ENCODE measurements at regions not wholly inside any gene's neighbourhood (a gene's known extent, or its start where the extent isn't known, plus 50 kb on each side); places are given as distances from the start of the nearest gene placed in this dataset.
"Not testable (repeated sequence)": the region's sequence is repeated elsewhere in the genome, so short reads cannot be mapped to it uniquely, and the experiment has no call there.

DNA sequence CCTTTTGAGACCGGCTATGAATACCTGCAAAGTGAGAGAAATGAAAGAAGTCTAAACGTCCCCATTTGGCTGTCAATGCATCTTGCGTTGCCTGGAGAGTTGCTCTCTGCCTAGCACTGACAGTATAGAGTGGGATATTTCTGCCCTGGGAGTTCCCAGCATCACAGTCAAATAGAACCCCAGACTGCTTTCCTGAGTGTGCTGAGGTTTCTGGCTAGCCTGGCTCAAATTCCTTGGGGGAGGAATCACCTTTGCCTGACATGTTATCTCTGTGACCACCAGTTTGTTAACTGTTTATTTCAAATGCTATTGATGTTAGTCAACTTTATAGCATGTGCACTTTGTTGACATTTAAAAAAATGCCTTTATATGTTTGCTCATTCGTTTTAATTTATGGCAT is 212.0 kb upstream of the FAM78B start:
- H3K4me1 ChIP-seq (ENCODE audit: control insufficient read depth in 2 of 2, insufficient read depth in 2 of 2, low read length in 1 of 2): no peaks in the 10 kb centered on the region
- WGBS, 2 donors: 64 to 69% methylated on average over 4 of the region's 4 CpGs
- no peak overlapping the region for H3K4me3 ChIP-seq (ENCODE audit: low read depth in 1 of 2, low read length in 2 of 2)
- H3K9me3 ChIP-seq (ENCODE audit: control insufficient read depth in 2 of 2, insufficient read depth in 1 of 2, low read depth in 1 of 2, low read length in 1 of 2): no peaks in the 10 kb centered on the region
- no peak overlapping the region for H3K27ac ChIP-seq (ENCODE audit: low read depth in 2 of 2, low read length in 1 of 2)
- no peaks in the 10 kb centered on the region for H3K36me3 ChIP-seq (ENCODE audit: control insufficient read depth in 2 of 2, insufficient read depth in 2 of 2, low read length in 1 of 2)
- H3K27me3 ChIP-seq (ENCODE audit: control insufficient read depth in 1 of 2, insufficient read depth in 2 of 2, low read length in 2 of 2): no peaks in the 10 kb centered on the region

GRCh38 chr1:166379447-166379846 is 212.6 kb upstream of the FAM78B start:
- no peaks in the 10 kb centered on the region for H3K36me3 ChIP-seq (ENCODE audit: control insufficient read depth in 2 of 2, insufficient read depth in 2 of 2, low read length in 1 of 2)
- no peak overlapping the region for H3K4me3 ChIP-seq (ENCODE audit: low read depth in 1 of 2, low read length in 2 of 2)
- H3K9me3 ChIP-seq (ENCODE audit: control insufficient read depth in 2 of 2, insufficient read depth in 1 of 2, low read depth in 1 of 2, low read length in 1 of 2): no peaks in the 10 kb centered on the region
- WGBS, 2 donors: 71 to 74% methylated on average over 2 of the region's 2 CpGs
- no peak overlapping the region for H3K27ac ChIP-seq (ENCODE audit: low read depth in 2 of 2, low read length in 1 of 2)
- no peaks in the 10 kb centered on the region for H3K4me1 ChIP-seq (ENCODE audit: control insufficient read depth in 2 of 2, insufficient read depth in 2 of 2, low read length in 1 of 2)
- no peaks in the 10 kb centered on the region for H3K27me3 ChIP-seq (ENCODE audit: control insufficient read depth in 1 of 2, insufficient read depth in 2 of 2, low read length in 2 of 2)

- H3K27ac ChIP-seq (ENCODE audit: low read depth in 2 of 2, low read length in 1 of 2): no peak overlapping the region
- peaks cover 0 to 3% of the 10 kb centered on the region in 2 donors for H3K27me3 ChIP-seq (ENCODE audit: control insufficient read depth in 1 of 2, insufficient read depth in 2 of 2, low read length in 2 of 2)
- no peaks in the 10 kb centered on the region for H3K4me1 ChIP-seq (ENCODE audit: control insufficient read depth in 2 of 2, insufficient read depth in 2 of 2, low read length in 1 of 2)
- no peak overlapping the region for H3K4me3 ChIP-seq (ENCODE audit: low read depth in 1 of 2, low read length in 2 of 2)
- no peaks in the 10 kb centered on the region for H3K36me3 ChIP-seq (ENCODE audit: control insufficient read depth in 2 of 2, insufficient read depth in 2 of 2, low read length in 1 of 2)
- WGBS, 2 donors: 48 to 61% methylated on average over 2 of the region's 2 CpGs
- no peaks in the 10 kb centered on the region for H3K9me3 ChIP-seq (ENCODE audit: control insufficient read depth in 2 of 2, insufficient read depth in 1 of 2, low read depth in 1 of 2, low read length in 1 of 2)
Observed at GRCh38 chr1:166383137-166383536, 216.3 kb upstream of the FAM78B start.

- H3K4me1 ChIP-seq (ENCODE audit: control insufficient read depth in 2 of 2, insufficient read depth in 2 of 2, low read length in 1 of 2): no peaks in the 10 kb centered on the region
- no peak overlapping the region for H3K27ac ChIP-seq (ENCODE audit: low read depth in 2 of 2, low read length in 1 of 2)
- no peaks in the 10 kb centered on the region for H3K36me3 ChIP-seq (ENCODE audit: control insufficient read depth in 2 of 2, insufficient read depth in 2 of 2, low read length in 1 of 2)
- H3K4me3 ChIP-seq (ENCODE audit: low read depth in 1 of 2, low read length in 2 of 2): no peak overlapping the region
- H3K27me3 ChIP-seq (ENCODE audit: control insufficient read depth in 1 of 2, insufficient read depth in 2 of 2, low read length in 2 of 2): peaks cover 0 to 3% of the 10 kb centered on the region in 2 donors
- 62 to 66% methylated on average over 9 of the region's 9 CpGs for WGBS, 2 donors
- no peaks in the 10 kb centered on the region for H3K9me3 ChIP-seq (ENCODE audit: control insufficient read depth in 2 of 2, insufficient read depth in 1 of 2, low read depth in 1 of 2, low read length in 1 of 2)
Observed at GRCh38 chr1:166383635-166384346, 217.0 kb upstream of the FAM78B start.

DNA sequence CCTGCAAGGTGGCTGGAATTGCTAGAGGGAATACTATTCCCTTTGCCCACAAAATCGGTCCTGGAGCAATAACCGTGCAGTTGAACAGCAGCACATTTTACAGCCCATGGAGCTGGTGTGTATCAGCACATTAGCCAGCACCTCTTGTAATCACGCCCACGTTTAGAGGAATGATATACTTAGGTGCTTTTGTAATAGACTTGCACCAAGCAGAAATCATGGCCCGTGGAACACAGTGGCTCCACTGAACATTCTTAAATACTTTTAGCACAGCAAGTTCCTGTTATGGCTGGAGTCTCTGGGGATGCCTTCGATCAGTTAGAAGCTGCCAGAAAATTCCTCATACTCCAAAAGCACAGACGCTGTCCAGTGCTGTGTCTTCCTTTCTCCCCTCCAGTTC is 218.1 kb upstream of the FAM78B start:
- Histone ChIP-seq H3K4me1 (ENCODE audit: control insufficient read depth in 2 of 2, insufficient read depth in 2 of 2, low read length in 1 of 2) (no peaks in the 10 kb centered on the region), H3K4me3 (ENCODE audit: low read depth in 1 of 2, low read length in 2 of 2) (no peak overlapping the region), H3K9me3 (ENCODE audit: control insufficient read depth in 2 of 2, insufficient read depth in 1 of 2, low read depth in 1 of 2, low read length in 1 of 2) (no peaks in the 10 kb centered on the region), H3K27ac (ENCODE audit: low read depth in 2 of 2, low read length in 1 of 2) (no peak overlapping the region), H3K27me3 (ENCODE audit: control insufficient read depth in 1 of 2, insufficient read depth in 2 of 2, low read length in 2 of 2) (peaks cover 0 to 3% of the 10 kb centered on the region in 2 donors), H3K36me3 (ENCODE audit: control insufficient read depth in 2 of 2, insufficient read depth in 2 of 2, low read length in 1 of 2) (no peaks in the 10 kb centered on the region)
- 63 to 67% methylated on average over 7 of the region's 7 CpGs for WGBS, 2 donors

DNA sequence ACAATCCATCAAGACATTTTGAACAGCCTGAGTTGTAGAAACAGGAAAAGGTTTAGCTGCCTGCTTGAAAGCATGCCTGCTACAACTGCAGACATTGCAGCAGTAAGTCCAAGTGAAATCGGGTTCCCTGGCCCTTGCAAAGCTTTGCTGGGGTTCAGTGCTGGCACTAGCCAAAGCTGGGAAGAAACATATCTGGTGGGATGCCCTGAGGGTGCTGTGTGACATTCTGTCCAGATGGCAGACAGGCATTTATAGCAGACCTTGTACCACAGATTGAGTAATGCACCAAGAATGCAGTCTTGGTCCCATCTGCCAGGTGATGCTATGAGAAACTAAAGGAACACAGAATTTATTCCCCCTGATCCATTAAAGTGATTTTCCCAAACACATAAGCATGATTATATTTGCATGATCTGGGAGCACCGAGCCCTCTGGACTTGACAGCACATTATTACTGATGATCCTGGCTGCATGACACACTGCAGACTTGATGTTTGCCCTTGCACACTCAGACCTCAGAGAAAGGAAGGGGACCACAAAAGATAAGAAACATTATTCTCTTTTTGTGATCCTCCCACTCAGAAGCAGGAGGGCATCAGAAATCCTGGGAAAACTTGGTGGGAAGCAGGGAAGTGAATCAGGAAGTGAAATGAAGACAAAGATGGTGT is 223.7 kb upstream of the FAM78B start:
- H3K36me3 ChIP-seq (ENCODE audit: control insufficient read depth in 2 of 2, insufficient read depth in 2 of 2, low read length in 1 of 2): no peaks in the 10 kb centered on the region
- H3K9me3 ChIP-seq (ENCODE audit: control insufficient read depth in 2 of 2, insufficient read depth in 1 of 2, low read depth in 1 of 2, low read length in 1 of 2): no peaks in the 10 kb centered on the region
- peaks cover 0 to 3% of the 10 kb centered on the region in 2 donors for H3K27me3 ChIP-seq (ENCODE audit: control insufficient read depth in 1 of 2, insufficient read depth in 2 of 2, low read length in 2 of 2)
- no peak overlapping the region for H3K27ac ChIP-seq (ENCODE audit: low read depth in 2 of 2, low read length in 1 of 2)
- H3K4me1 ChIP-seq (ENCODE audit: control insufficient read depth in 2 of 2, insufficient read depth in 2 of 2, low read length in 1 of 2): no peaks in the 10 kb centered on the region
- 43 to 48% methylated on average over 2 of the region's 2 CpGs for WGBS, 2 donors
- H3K4me3 ChIP-seq (ENCODE audit: low read depth in 1 of 2, low read length in 2 of 2): no peak overlapping the region

DNA sequence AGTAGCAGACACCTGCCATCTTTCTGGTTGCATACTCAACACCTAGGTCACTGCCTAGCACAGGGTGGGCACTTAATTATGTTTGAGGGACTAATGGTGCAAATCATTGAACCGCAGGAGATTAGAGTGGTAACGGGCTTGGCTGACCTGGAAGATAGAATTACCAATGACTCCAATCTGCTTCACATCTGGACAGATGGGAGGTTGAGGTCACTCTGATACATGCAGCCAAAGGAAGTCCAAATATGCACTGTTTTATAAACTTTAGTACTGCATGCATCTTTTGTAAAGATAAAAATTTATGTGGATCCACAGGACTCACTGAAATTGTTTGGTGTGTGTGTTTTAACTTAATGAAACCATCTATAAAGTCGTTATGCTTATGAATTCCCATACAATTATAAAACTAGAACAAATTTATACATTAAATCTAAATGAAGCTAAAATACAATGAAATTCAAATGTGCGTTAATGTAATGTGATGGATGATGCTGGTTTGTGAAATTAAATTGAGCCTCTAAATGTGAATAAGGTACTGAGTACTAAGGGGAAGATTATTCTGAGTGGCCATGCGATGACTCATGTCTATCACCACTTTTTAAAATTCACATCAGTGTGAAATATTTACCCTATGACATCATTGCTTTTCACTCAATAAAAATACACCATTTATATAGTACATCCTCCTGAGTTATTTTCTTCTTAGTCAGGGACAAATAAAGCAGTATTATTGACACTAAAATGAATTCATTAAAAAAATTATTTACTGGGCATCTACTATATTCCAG is 224.7 kb upstream of the FAM78B start:
- Histone ChIP-seq H3K27ac (ENCODE audit: low read depth in 2 of 2, low read length in 1 of 2) (no peak overlapping the region), H3K9me3 (ENCODE audit: control insufficient read depth in 2 of 2, insufficient read depth in 1 of 2, low read depth in 1 of 2, low read length in 1 of 2) (no peaks in the 10 kb centered on the region), H3K4me1 (ENCODE audit: control insufficient read depth in 2 of 2, insufficient read depth in 2 of 2, low read length in 1 of 2) (no peaks in the 10 kb centered on the region), H3K27me3 (ENCODE audit: control insufficient read depth in 1 of 2, insufficient read depth in 2 of 2, low read length in 2 of 2) (no peaks in the 10 kb centered on the region), H3K4me3 (ENCODE audit: low read depth in 1 of 2, low read length in 2 of 2) (no peak overlapping the region), H3K36me3 (ENCODE audit: control insufficient read depth in 2 of 2, insufficient read depth in 2 of 2, low read length in 1 of 2) (no peaks in the 10 kb centered on the region)
- WGBS, 2 donors: 75% methylated on average over 5 of the region's 5 CpGs

DNA sequence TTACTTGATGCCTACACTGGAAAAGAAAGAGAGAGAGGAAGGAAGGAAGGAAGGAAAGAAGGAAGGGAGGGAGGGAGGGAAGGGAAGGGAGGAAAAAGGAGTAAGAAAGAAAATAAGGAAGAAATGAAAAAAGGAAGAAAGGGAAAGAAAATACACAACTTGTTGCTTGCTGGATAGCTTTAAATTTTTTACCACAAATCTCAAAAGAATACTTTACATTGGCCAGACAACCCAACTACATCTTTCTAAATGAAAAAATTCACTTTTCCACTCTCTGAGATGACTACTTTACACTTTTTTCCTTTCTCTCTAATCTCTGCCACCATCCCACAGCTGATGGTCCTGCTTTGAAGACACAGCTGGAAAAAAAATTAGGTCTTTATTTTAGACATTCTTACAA is 228.9 kb upstream of the FAM78B start:
- no peaks in the 10 kb centered on the region for H3K27me3 ChIP-seq (ENCODE audit: control insufficient read depth in 1 of 2, insufficient read depth in 2 of 2, low read length in 2 of 2)

GRCh38 chr1:166409253-166410082 is 242.7 kb upstream of the FAM78B start:
- H3K27ac ChIP-seq (ENCODE audit: low read depth in 2 of 2, low read length in 1 of 2); H3K4me3 ChIP-seq (ENCODE audit: low read depth in 1 of 2, low read length in 2 of 2); H3K9me3 ChIP-seq (ENCODE audit: control insufficient read depth in 2 of 2, insufficient read depth in 1 of 2, low read depth in 1 of 2, low read length in 1 of 2); H3K4me1 ChIP-seq (ENCODE audit: control insufficient read depth in 2 of 2, insufficient read depth in 2 of 2, low read length in 1 of 2); H3K27me3 ChIP-seq (ENCODE audit: control insufficient read depth in 1 of 2, insufficient read depth in 2 of 2, low read length in 2 of 2); H3K36me3 ChIP-seq (ENCODE audit: control insufficient read depth in 2 of 2, insufficient read depth in 2 of 2, low read length in 1 of 2): not testable (repeated sequence)
- WGBS, 2 donors: 44 to 54% methylated on average over 9 of the region's 9 CpGs

More for the DNA sequence above, 228.9 kb upstream of the FAM78B start:
- Histone ChIP-seq H3K4me1 (ENCODE audit: control insufficient read depth in 2 of 2, insufficient read depth in 2 of 2, low read length in 1 of 2) (no peaks in the 10 kb centered on the region), H3K4me3 (ENCODE audit: low read depth in 1 of 2, low read length in 2 of 2) (no peak overlapping the region), H3K36me3 (ENCODE audit: control insufficient read depth in 2 of 2, insufficient read depth in 2 of 2, low read length in 1 of 2) (no peaks in the 10 kb centered on the region), H3K27ac (ENCODE audit: low read depth in 2 of 2, low read length in 1 of 2) (no peak overlapping the region), H3K9me3 (ENCODE audit: control insufficient read depth in 2 of 2, insufficient read depth in 1 of 2, low read depth in 1 of 2, low read length in 1 of 2) (no peaks in the 10 kb centered on the region)

All from esophagus (tissue), 2 donors.